Calu3 (cell line): ENCODE measurements at regions not wholly inside any gene's neighbourhood (a gene's known extent, or its start where the extent isn't known, plus 50 kb on each side); places are given as distances from the start of the nearest gene placed in this dataset.

ENCODE experiments used
- BruUV-seq: library from RNA; stranded (reverse); fragments of 400-500 nt; replicated peaks from 2 replicates; lab custom pipeline; 2021; lab: Mats Ljungman, UMichigan
- CTCF ChIA-PET: fragments of 300-600 bp; sonication (Branson Sonifier 250); formaldehyde crosslinking; loops from one replicate; lab custom pipeline; 2022; ENCODE audit warnings: antibody characterized with exemption; lab: Charles Lee
- DNase-seq: peaks from one replicate; pipeline ENCODE4 v3.0.0; 2022
- H3K27ac Mint-ChIP-seq: one replicate; pipeline ENCODE4 v1.8.0; 2022; ENCODE audit warnings: mixed read lengths; ENCODE audit not compliant: unreplicated experiment
- H3K27me3 Mint-ChIP-seq: one replicate; pipeline ENCODE4 v1.8.0; 2022; ENCODE audit warnings: mixed read lengths; ENCODE audit not compliant: unreplicated experiment
- H3K36me3 Mint-ChIP-seq: one replicate; pipeline ENCODE4 v1.8.0; 2022; ENCODE audit warnings: mild to moderate bottlenecking, moderate library complexity, mixed read lengths; ENCODE audit not compliant: insufficient read depth, unreplicated experiment
- H3K4me1 Mint-ChIP-seq: one replicate; pipeline ENCODE4 v1.8.0; 2022; ENCODE audit warnings: mild to moderate bottlenecking, low read depth, mixed read lengths; ENCODE audit not compliant: unreplicated experiment
- H3K4me3 Mint-ChIP-seq: one replicate; pipeline ENCODE4 v1.8.0; 2022; ENCODE audit warnings: mild to moderate bottlenecking, low read depth, moderate library complexity, mixed read lengths; ENCODE audit not compliant: unreplicated experiment
- H3K9me3 Mint-ChIP-seq: one replicate; pipeline ENCODE4 v1.8.0; 2022; ENCODE audit warnings: low read depth, mixed read lengths; ENCODE audit not compliant: unreplicated experiment
- intact Hi-C: fragments of 100-400 bp; cut with micrococcal nuclease; formaldehyde crosslinking; loops from one replicate; pipeline ENCODE4 v1.10.0; 2022; ENCODE audit not compliant: unreplicated experiment
- TF ChIP-seq, protein P1 (sequence below): fragments of 200-600 bp; IDR thresholded peaks from one replicate; pipeline ENCODE4 v1.8.0; 2022; ENCODE audit warnings: antibody characterized with exemption; ENCODE audit not compliant: unreplicated experiment

DNA sequence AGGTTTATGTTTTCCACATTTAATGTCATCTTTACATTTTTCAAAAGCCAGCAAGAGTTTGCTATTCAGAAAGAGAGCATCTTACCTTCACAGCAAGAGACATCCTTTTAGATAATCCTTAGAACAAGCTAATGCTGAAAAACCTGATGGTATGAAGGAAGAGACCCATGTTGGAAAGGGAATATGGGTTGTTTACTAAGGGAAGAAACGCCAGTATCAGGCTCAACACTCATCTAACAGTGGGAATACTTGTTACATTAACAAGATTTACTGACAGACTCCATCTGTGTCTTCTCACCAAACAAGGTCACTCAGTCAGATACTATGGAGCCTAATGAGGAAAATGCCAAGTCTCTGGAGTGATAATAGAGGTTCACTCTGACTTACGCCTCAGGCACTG lies 1474.1 kb upstream of the SLC39A10 start:
- intact Hi-C loops = no loop called here
- TF ChIP-seq, protein P1, sequence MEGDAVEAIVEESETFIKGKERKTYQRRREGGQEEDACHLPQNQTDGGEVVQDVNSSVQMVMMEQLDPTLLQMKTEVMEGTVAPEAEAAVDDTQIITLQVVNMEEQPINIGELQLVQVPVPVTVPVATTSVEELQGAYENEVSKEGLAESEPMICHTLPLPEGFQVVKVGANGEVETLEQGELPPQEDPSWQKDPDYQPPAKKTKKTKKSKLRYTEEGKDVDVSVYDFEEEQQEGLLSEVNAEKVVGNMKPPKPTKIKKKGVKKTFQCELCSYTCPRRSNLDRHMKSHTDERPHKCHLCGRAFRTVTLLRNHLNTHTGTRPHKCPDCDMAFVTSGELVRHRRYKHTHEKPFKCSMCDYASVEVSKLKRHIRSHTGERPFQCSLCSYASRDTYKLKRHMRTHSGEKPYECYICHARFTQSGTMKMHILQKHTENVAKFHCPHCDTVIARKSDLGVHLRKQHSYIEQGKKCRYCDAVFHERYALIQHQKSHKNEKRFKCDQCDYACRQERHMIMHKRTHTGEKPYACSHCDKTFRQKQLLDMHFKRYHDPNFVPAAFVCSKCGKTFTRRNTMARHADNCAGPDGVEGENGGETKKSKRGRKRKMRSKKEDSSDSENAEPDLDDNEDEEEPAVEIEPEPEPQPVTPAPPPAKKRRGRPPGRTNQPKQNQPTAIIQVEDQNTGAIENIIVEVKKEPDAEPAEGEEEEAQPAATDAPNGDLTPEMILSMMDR = no peak
- Mint-ChIP-seq H3K4me1 (no peaks in the 10 kb centered on the region), H3K27ac (no peak overlapping the region), H3K4me3 (no peak overlapping the region), H3K9me3 (peaks cover 5% of the 10 kb centered on the region), H3K27me3 (no peaks in the 10 kb centered on the region), H3K36me3 (no peaks in the 10 kb centered on the region)
- DNase-seq = no peak
- BruUV-seq = no TSS peak
- CTCF ChIA-PET = no interaction called here

DNA sequence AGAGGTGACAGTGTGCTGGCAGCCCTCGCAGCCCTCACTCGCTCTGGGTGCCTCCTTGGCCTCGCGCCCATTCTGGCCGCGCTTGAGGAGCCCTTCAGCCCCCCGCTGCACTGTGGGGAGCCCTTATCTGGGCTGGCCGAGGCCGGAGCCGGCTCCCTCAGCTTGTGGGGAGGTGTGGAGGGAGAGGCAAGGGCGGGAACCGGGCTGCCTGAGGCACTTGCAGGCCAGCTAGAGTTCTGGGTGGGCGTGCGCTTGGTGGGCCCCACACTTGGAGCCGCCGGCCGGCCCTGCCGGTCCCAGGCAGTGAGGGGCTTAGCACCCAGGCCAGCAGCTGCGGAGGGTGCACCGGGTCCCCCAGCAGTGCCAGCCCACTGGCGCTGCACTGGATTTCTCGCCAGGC lies 1480.9 kb upstream of the SLC39A10 start:
- TF ChIP-seq, protein P1 = no peak
- CTCF ChIA-PET = no interaction called here
- DNase-seq = no peak
- Mint-ChIP-seq H3K9me3 (peaks cover 3% of the 10 kb centered on the region), H3K4me1 (no peaks in the 10 kb centered on the region), H3K36me3 (no peaks in the 10 kb centered on the region), H3K27me3 (no peaks in the 10 kb centered on the region), H3K27ac (no peak overlapping the region), H3K4me3 (no peak overlapping the region)
- intact Hi-C loops = no loop called here
- BruUV-seq = no TSS peak

DNA sequence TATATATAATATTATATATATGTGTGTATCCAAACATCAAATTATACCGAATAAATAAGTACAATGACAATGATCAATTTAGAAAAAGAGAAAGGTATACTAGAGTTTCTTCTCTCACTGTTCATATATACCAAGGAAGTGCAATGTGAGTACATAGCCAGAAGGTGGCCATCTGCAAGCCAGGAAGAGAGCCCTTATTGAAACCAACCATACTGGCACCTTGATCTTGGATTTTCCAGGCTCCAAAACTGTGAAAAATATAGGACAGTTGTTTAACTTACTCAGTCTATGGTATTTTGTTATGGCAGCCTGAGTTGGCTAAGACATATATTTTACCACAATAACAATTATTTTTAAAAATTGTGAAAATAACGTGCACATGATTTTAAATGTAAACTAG lies 1490.2 kb upstream of the SLC39A10 start:
- peak; percentile 23 for DNase-seq
- CTCF ChIA-PET = no interaction called here
- no TSS peak for BruUV-seq
- Mint-ChIP-seq H3K4me3 (no peak overlapping the region), H3K36me3 (no peaks in the 10 kb centered on the region), H3K27me3 (no peaks in the 10 kb centered on the region), H3K9me3 (peaks cover 7% of the 10 kb centered on the region), H3K27ac (no peak overlapping the region), H3K4me1 (no peaks in the 10 kb centered on the region)
- intact Hi-C loops = loop anchor here (1.0 to 2.0 kb wide), 2 partner anchors 652 to 1152 kb away; no protein-coding TSS in a partner anchor
- TF ChIP-seq, protein P1 = peak; percentile 58

DNA sequence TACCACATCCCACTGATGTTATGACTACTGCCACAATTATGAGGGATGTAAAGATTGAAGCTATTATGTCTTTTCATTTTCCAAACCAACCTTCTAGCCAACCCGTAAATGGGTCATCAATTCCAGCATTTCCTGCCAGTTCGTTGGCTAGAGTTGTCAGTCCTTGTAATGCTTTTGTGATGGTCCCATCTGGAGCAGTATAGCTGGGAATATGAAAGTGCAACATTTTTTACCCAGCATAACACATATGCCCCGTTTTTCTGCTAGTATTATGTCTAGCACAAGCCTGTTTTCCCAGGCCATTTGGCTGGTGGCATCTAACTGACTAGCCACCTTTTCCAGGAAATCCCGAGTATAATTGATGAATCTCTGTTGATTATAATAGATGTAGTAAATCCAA lies 1501.6 kb upstream of the SLC39A10 start:
- intact Hi-C loops = no loop called here
- H3K27ac Mint-ChIP-seq = no peak overlapping the region
- TF ChIP-seq, protein P1 = no peak

More for the DNA sequence above, 1501.6 kb upstream of the SLC39A10 start:
- Mint-ChIP-seq H3K27me3 (no peaks in the 10 kb centered on the region), H3K4me3 (no peak overlapping the region), H3K36me3 (no peaks in the 10 kb centered on the region), H3K4me1 (no peaks in the 10 kb centered on the region), H3K9me3 (no peaks in the 10 kb centered on the region)
- BruUV-seq = no TSS peak
- CTCF ChIA-PET = no interaction called here
- DNase-seq = no peak
